ENCODE measurements at regions not wholly inside any gene's neighbourhood (a gene's known extent, or its start where the extent isn't known, plus 50 kb on each side); places are given as distances from the start of the nearest gene placed in this dataset.

GRCh38 chr4:151459375-151459774, 50.4 kb downstream of the FHIP1A start:
- no peak for DNase-seq
- no peak overlapping the region for H3K4me3 ChIP-seq (ENCODE audit: low read length)
- no peak overlapping the region for H3K27ac ChIP-seq (ENCODE audit: low read length)
- H3K9me3 ChIP-seq (ENCODE audit: control insufficient read depth, low read length), result no peaks in the 10 kb centered on the region
- H3K27me3 ChIP-seq (ENCODE audit: control insufficient read depth, insufficient read depth), result no peaks in the 10 kb centered on the region
- ATAC-seq, result no peak
- intact Hi-C loops (cut with DNase I), result no loop called here
- 32% methylated on average over 5 of the region's 5 CpGs for WGBS
- peaks cover 3% of the 10 kb centered on the region for H3K4me1 ChIP-seq (ENCODE audit: control insufficient read depth, insufficient read depth, low read length)

- no peaks in the 10 kb centered on the region for H3K9me3 ChIP-seq (ENCODE audit: control insufficient read depth, low read length)
- H3K27ac ChIP-seq (ENCODE audit: low read length), result no peak overlapping the region
- WGBS, result 39% methylated on average over 1 of the region's 1 CpG
- ATAC-seq (no peak), DNase-seq (no peak)
- intact Hi-C loops (cut with DNase I), result no loop called here
- no peak overlapping the region for H3K4me3 ChIP-seq (ENCODE audit: low read length)
- peaks cover 1% of the 10 kb centered on the region for H3K4me1 ChIP-seq (ENCODE audit: control insufficient read depth, insufficient read depth, low read length)
- no peaks in the 10 kb centered on the region for H3K27me3 ChIP-seq (ENCODE audit: control insufficient read depth, insufficient read depth)
These were observed 51.5 kb downstream of the FHIP1A start for GRCh38 chr4:151460434-151460833.

GRCh38 chr4:151462554-151462953, 53.6 kb downstream of the FHIP1A start:
- ATAC-seq, result no peak
- Histone ChIP-seq H3K4me3 (ENCODE audit: low read length) (no peak overlapping the region), H3K4me1 (ENCODE audit: control insufficient read depth, insufficient read depth, low read length) (no peaks in the 10 kb centered on the region), H3K27ac (ENCODE audit: low read length) (no peak overlapping the region), H3K27me3 (ENCODE audit: control insufficient read depth, insufficient read depth) (no peaks in the 10 kb centered on the region), H3K9me3 (ENCODE audit: control insufficient read depth, low read length) (no peaks in the 10 kb centered on the region)
- intact Hi-C loops (cut with DNase I), result no loop called here
- no peak for DNase-seq
- 92% methylated on average over 1 of the region's 1 CpG for WGBS

- H3K9me3 ChIP-seq (ENCODE audit: control insufficient read depth, low read length), result no peaks in the 10 kb centered on the region
- 78% methylated on average over 3 of the region's 3 CpGs for WGBS
- DNase-seq (no peak), ATAC-seq (no peak)
- no peaks in the 10 kb centered on the region for H3K4me1 ChIP-seq (ENCODE audit: control insufficient read depth, insufficient read depth, low read length)
- H3K4me3 ChIP-seq (ENCODE audit: low read length), result no peak overlapping the region
- no peak overlapping the region for H3K27ac ChIP-seq (ENCODE audit: low read length)
- H3K27me3 ChIP-seq (ENCODE audit: control insufficient read depth, insufficient read depth), result no peaks in the 10 kb centered on the region
- intact Hi-C loops (cut with DNase I), result no loop called here
These were observed 60.0 kb downstream of the FHIP1A start for GRCh38 chr4:151468715-151469696.

- Histone ChIP-seq H3K27ac (ENCODE audit: low read length) (no peak overlapping the region), H3K9me3 (ENCODE audit: control insufficient read depth, low read length) (no peaks in the 10 kb centered on the region), H3K4me3 (ENCODE audit: low read length) (no peak overlapping the region), H3K4me1 (ENCODE audit: control insufficient read depth, insufficient read depth, low read length) (no peaks in the 10 kb centered on the region), H3K27me3 (ENCODE audit: control insufficient read depth, insufficient read depth) (no peaks in the 10 kb centered on the region)
- ATAC-seq, result no peak
- DNase-seq, result no peak
- intact Hi-C loops (cut with DNase I), result no loop called here
These were observed 61.0 kb downstream of the FHIP1A start for GRCh38 chr4:151469970-151470369.

- no peak overlapping the region for H3K4me3 ChIP-seq (ENCODE audit: low read length)
- no peaks in the 10 kb centered on the region for H3K9me3 ChIP-seq (ENCODE audit: control insufficient read depth, low read length)
- 91% methylated on average over 4 of the region's 4 CpGs for whole genome bisulfite sequencing
- H3K4me1 ChIP-seq (ENCODE audit: control insufficient read depth, insufficient read depth, low read length), result no peaks in the 10 kb centered on the region
- ATAC-seq (no peak), DNase-seq (no peak)
- no peaks in the 10 kb centered on the region for H3K27me3 ChIP-seq (ENCODE audit: control insufficient read depth, insufficient read depth)
- intact Hi-C loops (cut with DNase I), result no loop called here
- no peak overlapping the region for H3K27ac ChIP-seq (ENCODE audit: low read length)
These were observed 62.8 kb downstream of the FHIP1A start for GRCh38 chr4:151471728-151472127.

- DNase-seq (no peak), ATAC-seq (no peak)
- no peak overlapping the region for H3K4me3 ChIP-seq (ENCODE audit: low read length)
- H3K9me3 ChIP-seq (ENCODE audit: control insufficient read depth, low read length), result no peaks in the 10 kb centered on the region
- intact Hi-C loops (cut with DNase I), result no loop called here
- no peak overlapping the region for H3K27ac ChIP-seq (ENCODE audit: low read length)
- WGBS, result 32% methylated on average over 1 of the region's 1 CpG
- no peaks in the 10 kb centered on the region for H3K4me1 ChIP-seq (ENCODE audit: control insufficient read depth, insufficient read depth, low read length)
- H3K27me3 ChIP-seq (ENCODE audit: control insufficient read depth, insufficient read depth), result no peaks in the 10 kb centered on the region
These were observed 63.3 kb downstream of the FHIP1A start for GRCh38 chr4:151472297-151472696.

GRCh38 chr4:151472711-151473110, 63.7 kb downstream of the FHIP1A start:
- ATAC-seq (no peak), DNase-seq (no peak)
- no peak overlapping the region for H3K27ac ChIP-seq (ENCODE audit: low read length)
- intact Hi-C loops (cut with DNase I), result no loop called here
- no peaks in the 10 kb centered on the region for H3K27me3 ChIP-seq (ENCODE audit: control insufficient read depth, insufficient read depth)
- WGBS, result 39% methylated on average over 1 of the region's 1 CpG
- H3K9me3 ChIP-seq (ENCODE audit: control insufficient read depth, low read length), result no peaks in the 10 kb centered on the region
- H3K4me3 ChIP-seq (ENCODE audit: low read length), result no peak overlapping the region
- H3K4me1 ChIP-seq (ENCODE audit: control insufficient read depth, insufficient read depth, low read length), result no peaks in the 10 kb centered on the region

- Histone ChIP-seq H3K4me1 (ENCODE audit: control insufficient read depth, insufficient read depth, low read length) (no peaks in the 10 kb centered on the region), H3K27me3 (ENCODE audit: control insufficient read depth, insufficient read depth) (no peaks in the 10 kb centered on the region), H3K9me3 (ENCODE audit: control insufficient read depth, low read length) (no peaks in the 10 kb centered on the region), H3K4me3 (ENCODE audit: low read length) (no peak overlapping the region), H3K27ac (ENCODE audit: low read length) (no peak overlapping the region)
- ATAC-seq (no peak), DNase-seq (no peak)
- intact Hi-C loops (cut with DNase I), result no loop called here
These were observed 64.6 kb downstream of the FHIP1A start for GRCh38 chr4:151473521-151474097.

- DNase-seq (no peak), ATAC-seq (no peak)
- 76% methylated on average over 4 of the region's 4 CpGs for WGBS
- H3K4me1 ChIP-seq (ENCODE audit: control insufficient read depth, insufficient read depth, low read length), result no peaks in the 10 kb centered on the region
- intact Hi-C loops (cut with DNase I), result no loop called here
- no peak overlapping the region for H3K4me3 ChIP-seq (ENCODE audit: low read length)
- H3K27ac ChIP-seq (ENCODE audit: low read length), result no peak overlapping the region
- H3K9me3 ChIP-seq (ENCODE audit: control insufficient read depth, low read length), result no peaks in the 10 kb centered on the region
- no peaks in the 10 kb centered on the region for H3K27me3 ChIP-seq (ENCODE audit: control insufficient read depth, insufficient read depth)
These were observed 66.2 kb downstream of the FHIP1A start for GRCh38 chr4:151475035-151475714.

GRCh38 chr4:151481813-151482212, 72.8 kb downstream of the FHIP1A start:
- no peaks in the 10 kb centered on the region for H3K27me3 ChIP-seq (ENCODE audit: control insufficient read depth, insufficient read depth)
- intact Hi-C loops (cut with DNase I), result no loop called here
- no peak overlapping the region for H3K27ac ChIP-seq (ENCODE audit: low read length)
- 87% methylated on average over 4 of the region's 4 CpGs for whole genome bisulfite sequencing
- no peaks in the 10 kb centered on the region for H3K4me1 ChIP-seq (ENCODE audit: control insufficient read depth, insufficient read depth, low read length)
- ATAC-seq (no peak), DNase-seq (no peak)
- no peak overlapping the region for H3K4me3 ChIP-seq (ENCODE audit: low read length)
- H3K9me3 ChIP-seq (ENCODE audit: control insufficient read depth, low read length), result no peaks in the 10 kb centered on the region
